Subcutaneous abdominal adipose tissue (tissue), 5 donors: ENCODE measurements at regions not wholly inside any gene's neighbourhood (a gene's known extent, or its start where the extent isn't known, plus 50 kb on each side); places are given as distances from the start of the nearest gene placed in this dataset.

Experiments
- H3K27ac ChIP-seq: one replicate; pipeline ENCODE4 v1.7.0; 2013; ENCODE audit warnings: low read depth, mild to moderate bottlenecking, inconsistent platforms, low read length, moderate library complexity
- H3K27me3 ChIP-seq, 5 donors: one replicate each; pipeline ENCODE4 v1.7.0; 2013; ENCODE audit warnings: low read length in 5 of 5, inconsistent platforms in 1 of 5; ENCODE audit not compliant: control insufficient read depth in 5 of 5, insufficient read depth in 4 of 5
- H3K36me3 ChIP-seq, 5 donors: one replicate each; pipeline ENCODE4 v1.7.0; 2013; ENCODE audit warnings: low read length in 5 of 5; ENCODE audit not compliant: control insufficient read depth in 5 of 5, insufficient read depth in 5 of 5
- H3K4me1 ChIP-seq, 5 donors: one replicate each; pipeline ENCODE4 v1.7.0; 2013; ENCODE audit warnings: low read length in 5 of 5, mild to moderate bottlenecking in 3 of 5, moderate library complexity in 1 of 5; ENCODE audit not compliant: control insufficient read depth in 5 of 5, insufficient read depth in 5 of 5
- H3K4me3 ChIP-seq, 5 donors: one replicate each; pipeline ENCODE4 v1.7.0; 2013; ENCODE audit warnings: low read length in 5 of 5, low read depth in 1 of 5
- H3K9ac ChIP-seq, 5 donors: one replicate each; pipeline ENCODE4 v1.7.0; 2013; ENCODE audit warnings: low read length in 5 of 5, mild to moderate bottlenecking in 4 of 5, moderate library complexity in 3 of 5
- H3K9me3 ChIP-seq, 5 donors: one replicate each; pipeline ENCODE4 v1.7.0; 2013; ENCODE audit warnings: low read length in 5 of 5; ENCODE audit not compliant: control insufficient read depth in 5 of 5
- donor health status: healthy.
- donor health status: healthy.
- donor health status: healthy.
- donor health status: healthy.
- donor health status: healthy.

- no peaks in the 10 kb centered on the region for H3K4me1 ChIP-seq
- no peak overlapping the region for H3K4me3 ChIP-seq
- H3K9me3 ChIP-seq: peaks cover 0 to 6% (median 5%) of the 10 kb centered on the region in 5 donors
- H3K9ac ChIP-seq: no peak overlapping the region
- no peaks in the 10 kb centered on the region for H3K36me3 ChIP-seq
- no peaks in the 10 kb centered on the region for H3K27me3 ChIP-seq
- H3K27ac ChIP-seq: no peak overlapping the region
Observed at GRCh38 chr5:82610686-82611085, 332.5 kb upstream of the RPS23 start.

- Histone ChIP-seq H3K9me3 (peaks cover 0 to 9% (median 6%) of the 10 kb centered on the region in 5 donors), H3K27ac (no peak overlapping the region), H3K36me3 (no peaks in the 10 kb centered on the region), H3K4me3 (no peak overlapping the region), H3K4me1 (no peaks in the 10 kb centered on the region), H3K9ac (no peak overlapping the region), H3K27me3 (no peaks in the 10 kb centered on the region)
Observed at GRCh38 chr5:82605441-82605973, 327.4 kb upstream of the RPS23 start.

GRCh38 chr5:82603033-82603987 is 325.2 kb upstream of the RPS23 start:
- Histone ChIP-seq H3K9ac (no peak overlapping the region), H3K27ac (no peak overlapping the region)

GRCh38 chr5:82601861-82602260 is 323.7 kb upstream of the RPS23 start:
- H3K9ac ChIP-seq: no peak overlapping the region
- H3K27me3 ChIP-seq: no peaks in the 10 kb centered on the region
- peaks cover 0 to 9% (median under 1%) of the 10 kb centered on the region in 5 donors for H3K9me3 ChIP-seq
- H3K4me3 ChIP-seq: no peak overlapping the region
- H3K36me3 ChIP-seq: no peaks in the 10 kb centered on the region
- H3K4me1 ChIP-seq: no peaks in the 10 kb centered on the region
- no peak overlapping the region for H3K27ac ChIP-seq

More at GRCh38 chr5:82603033-82603987, 325.2 kb upstream of the RPS23 start:
- no peaks in the 10 kb centered on the region for H3K4me1 ChIP-seq
- H3K27me3 ChIP-seq: no peaks in the 10 kb centered on the region
- H3K36me3 ChIP-seq: no peaks in the 10 kb centered on the region
- no peak overlapping the region for H3K4me3 ChIP-seq
- H3K9me3 ChIP-seq: peaks cover 0 to 9% (median 5%) of the 10 kb centered on the region in 5 donors

GRCh38 chr5:82601077-82601476 is 322.9 kb upstream of the RPS23 start:
- H3K27me3 ChIP-seq: no peaks in the 10 kb centered on the region
- H3K4me3 ChIP-seq: no peak overlapping the region
- no peaks in the 10 kb centered on the region for H3K4me1 ChIP-seq
- no peaks in the 10 kb centered on the region for H3K36me3 ChIP-seq
- peaks cover 0 to 7% (median 0%) of the 10 kb centered on the region in 5 donors for H3K9me3 ChIP-seq
- H3K27ac ChIP-seq: no peak overlapping the region
- H3K9ac ChIP-seq: no peak overlapping the region

GRCh38 chr5:82599692-82600091 is 321.5 kb upstream of the RPS23 start:
- Histone ChIP-seq H3K4me1 (no peaks in the 10 kb centered on the region), H3K9ac (no peak overlapping the region), H3K4me3 (no peak overlapping the region), H3K27me3 (no peaks in the 10 kb centered on the region), H3K27ac (no peak overlapping the region), H3K9me3 (no peaks in the 10 kb centered on the region), H3K36me3 (no peaks in the 10 kb centered on the region)

- Histone ChIP-seq H3K9me3 (no peaks in the 10 kb centered on the region), H3K27ac (no peak overlapping the region), H3K36me3 (no peaks in the 10 kb centered on the region), H3K4me3 (no peak overlapping the region), H3K4me1 (no peaks in the 10 kb centered on the region), H3K9ac (no peak overlapping the region), H3K27me3 (no peaks in the 10 kb centered on the region)
Observed at GRCh38 chr5:82599030-82599429, 320.9 kb upstream of the RPS23 start.

GRCh38 chr5:82597437-82597836 is 319.3 kb upstream of the RPS23 start:
- Histone ChIP-seq H3K4me1 (no peaks in the 10 kb centered on the region), H3K36me3 (no peaks in the 10 kb centered on the region), H3K4me3 (no peak overlapping the region), H3K9ac (no peak overlapping the region), H3K27ac (no peak overlapping the region), H3K27me3 (no peaks in the 10 kb centered on the region), H3K9me3 (no peaks in the 10 kb centered on the region)

GRCh38 chr5:82596451-82596850 is 318.3 kb upstream of the RPS23 start:
- Histone ChIP-seq H3K9me3 (no peaks in the 10 kb centered on the region), H3K36me3 (no peaks in the 10 kb centered on the region), H3K4me1 (no peaks in the 10 kb centered on the region), H3K4me3 (no peak overlapping the region), H3K27me3 (no peaks in the 10 kb centered on the region), H3K9ac (no peak overlapping the region), H3K27ac (no peak overlapping the region)

- Histone ChIP-seq H3K36me3 (no peaks in the 10 kb centered on the region), H3K27me3 (no peaks in the 10 kb centered on the region), H3K4me1 (no peaks in the 10 kb centered on the region), H3K4me3 (no peak overlapping the region), H3K27ac (no peak overlapping the region), H3K9me3 (peaks cover 0 to 3% (median 0%) of the 10 kb centered on the region in 5 donors), H3K9ac (no peak overlapping the region)
Observed at GRCh38 chr5:82595113-82595512, 317.0 kb upstream of the RPS23 start.
